ENCODE measurements at regions not wholly inside any gene's neighbourhood (a gene's known extent, or its start where the extent isn't known, plus 50 kb on each side); places are given as distances from the start of the nearest gene placed in this dataset.

- no peak for TF ChIP-seq CTCF (conservative IDR thresholded peaks at IDR 0.05; ENCODE audit: low read length)
- TF ChIP-seq EZH2phosphoT487 (IDR thresholded peaks at IDR 0.05; ENCODE audit: borderline replicate concordance, low read depth, low read length): no peak
Measured at GRCh38 chr2:13545320-13545719, 828.6 kb downstream of the TRIB2 start.
